HG02970 (cell line): ENCODE measurements at regions not wholly inside any gene's neighbourhood (a gene's known extent, or its start where the extent isn't known, plus 50 kb on each side); places are given as distances from the start of the nearest gene placed in this dataset.
"Not testable (repeated sequence)": the region's sequence is repeated elsewhere in the genome, so short reads cannot be mapped to it uniquely, and the experiment has no call there.

Experiments used
- ATAC-seq: cut with Tn5 transposase; IDR thresholded peaks from one replicate; pipeline ENCODE4 v1.9.1; 2021; ENCODE audit warnings: mild to moderate bottlenecking, moderate library complexity, moderate number of reproducible peaks; ENCODE audit not compliant: unreplicated experiment, low FRiP score

DNA sequence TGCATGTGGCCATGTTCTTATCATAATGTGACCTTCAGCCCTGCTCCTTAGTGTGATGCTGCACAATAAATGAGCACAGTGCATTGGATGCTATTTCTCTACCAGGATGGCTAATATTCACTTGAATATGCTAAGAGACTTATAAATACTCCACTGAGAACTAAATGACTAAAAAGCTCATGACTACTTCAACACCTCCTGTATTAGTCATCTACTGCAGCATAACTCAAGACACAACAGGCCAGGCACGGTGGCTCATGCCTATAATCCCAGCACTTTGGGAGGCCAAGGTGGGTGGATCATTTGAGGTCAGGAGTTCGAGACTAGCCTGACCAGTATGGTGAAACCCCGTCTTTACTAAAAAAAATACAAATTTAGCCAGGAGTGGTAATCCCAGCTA is 213.4 kb downstream of the RND3 start:
- ATAC-seq = no peak

DNA sequence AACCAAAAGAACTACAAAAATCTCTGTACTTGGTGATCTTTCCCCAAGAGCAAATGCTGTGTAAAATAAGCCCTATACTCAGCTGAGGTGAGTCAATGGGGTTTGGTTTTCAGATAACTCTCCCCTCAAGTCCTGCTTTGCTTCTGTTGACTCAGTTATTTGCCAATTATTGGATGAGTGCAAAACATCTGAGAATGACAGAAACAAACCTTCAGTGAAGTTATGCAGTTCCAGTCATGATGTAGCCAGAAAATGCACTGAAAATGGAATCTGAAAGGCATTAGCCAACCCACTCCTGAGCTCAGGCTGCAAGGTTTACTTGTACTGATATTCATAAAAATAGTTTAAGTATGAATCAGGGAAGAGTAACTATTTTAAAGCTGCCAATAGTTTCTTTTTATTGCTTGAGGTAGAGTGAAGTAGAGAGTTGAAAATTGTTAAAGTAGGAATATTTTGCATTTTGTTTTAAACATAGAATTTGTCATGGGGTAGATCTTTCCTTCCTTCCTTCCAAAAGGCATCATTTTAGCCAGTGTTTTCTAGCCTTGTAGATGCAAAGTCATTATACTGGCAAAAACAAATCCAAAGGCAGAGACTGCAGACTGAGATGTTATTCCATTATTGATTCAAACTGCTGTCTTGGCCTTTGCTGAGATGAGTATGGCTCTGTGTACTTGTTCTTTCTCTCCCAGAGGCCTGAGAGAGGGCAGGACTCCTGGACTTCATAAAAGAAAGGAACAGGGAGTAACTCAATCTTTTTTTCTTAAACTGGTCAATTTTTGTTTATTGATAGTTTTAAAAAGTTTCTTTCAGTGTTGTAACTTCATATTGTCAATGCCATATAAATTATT is 215.3 kb downstream of the RND3 start:
- no peak for ATAC-seq

DNA sequence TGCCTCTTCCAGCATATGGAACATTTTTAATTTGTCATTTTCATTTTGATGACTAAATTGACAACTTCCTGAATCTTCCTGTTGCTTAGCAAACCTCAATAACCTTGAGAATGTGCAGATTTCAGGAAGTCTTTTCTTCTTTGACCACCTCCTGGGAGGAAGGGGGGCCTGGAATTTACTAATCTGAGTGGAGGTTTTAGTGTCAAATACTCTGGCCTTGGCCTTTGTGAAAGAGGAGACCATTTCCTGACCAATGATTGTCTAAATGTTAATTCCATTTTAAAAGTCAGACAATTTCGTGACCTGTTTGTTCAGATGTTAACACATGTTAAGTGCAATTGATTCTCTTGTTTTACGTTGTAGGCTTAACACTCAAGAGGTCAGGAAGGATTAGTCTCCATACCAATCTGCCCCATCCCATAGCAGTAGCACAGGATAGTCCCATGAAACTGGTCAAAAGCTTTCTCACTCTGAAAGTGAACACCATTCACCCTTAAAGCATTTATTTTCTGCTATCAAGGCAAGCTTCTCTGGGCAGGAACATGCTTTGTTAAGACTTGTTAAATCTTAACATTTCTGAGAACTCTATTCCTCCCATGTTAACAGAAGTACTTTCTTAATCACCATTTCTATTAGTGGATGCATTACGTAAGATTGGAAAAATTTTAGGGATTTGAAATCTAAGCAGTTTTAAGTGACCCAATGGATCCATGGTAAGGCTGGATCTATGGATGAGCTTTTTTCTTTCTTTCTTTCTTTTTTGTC is 219.6 kb downstream of the RND3 start:
- ATAC-seq = no peak

DNA sequence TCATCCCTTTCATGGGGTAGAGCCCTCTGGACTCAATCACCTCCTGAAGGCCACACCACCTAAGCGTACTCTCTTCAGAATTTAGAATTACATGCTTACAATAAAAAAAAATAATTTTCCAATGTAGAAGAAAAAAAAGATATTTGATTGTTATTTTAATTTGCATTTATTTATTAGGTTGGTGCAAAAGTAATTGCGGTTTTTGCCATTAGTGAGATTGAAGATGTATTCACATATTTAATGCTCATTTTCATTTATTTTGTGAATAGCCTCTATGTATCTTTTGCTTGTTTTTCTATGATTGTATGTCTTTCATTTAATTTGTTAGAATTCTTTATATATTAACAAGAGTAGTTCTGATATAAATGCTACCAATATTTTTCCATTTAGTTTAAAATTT is 220.5 kb downstream of the RND3 start:
- ATAC-seq = no peak

DNA sequence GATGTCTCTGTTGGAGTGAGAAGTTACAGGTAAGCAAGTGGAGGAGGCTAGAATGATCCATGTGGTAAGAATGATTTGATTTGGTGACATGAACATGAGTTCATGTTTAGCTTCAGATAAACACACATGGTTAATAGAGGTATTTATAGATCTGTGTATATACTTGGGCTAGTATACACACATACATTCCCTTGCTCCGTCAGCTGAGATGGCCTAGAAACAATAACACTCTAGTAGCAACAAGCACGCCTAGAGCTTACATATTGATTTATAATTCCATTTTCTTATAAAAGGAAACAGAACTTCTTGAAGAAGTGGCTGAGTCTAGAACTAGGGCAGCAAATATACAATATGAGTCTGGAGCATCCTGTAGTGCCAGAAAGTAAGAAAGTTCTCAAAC is 223.0 kb downstream of the RND3 start:
- no peak for ATAC-seq

DNA sequence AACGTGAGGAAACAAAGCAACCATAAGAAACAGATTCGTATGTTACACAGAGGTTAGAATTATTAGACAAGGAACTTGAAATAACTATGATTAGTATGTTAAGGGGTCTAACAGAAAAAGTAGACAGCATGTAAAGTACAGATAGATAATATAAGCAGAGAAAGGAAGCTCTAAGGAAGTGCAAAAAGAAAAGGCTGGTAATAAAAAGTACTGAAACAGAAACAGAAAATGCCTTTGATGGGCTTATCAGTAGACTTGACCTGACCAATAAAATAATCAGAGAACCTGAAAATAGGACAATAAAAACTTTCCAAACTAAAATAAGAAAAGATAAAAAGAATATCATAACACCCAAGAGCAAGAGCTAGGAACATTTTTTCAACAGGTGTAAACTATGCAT is 225.8 kb downstream of the RND3 start:
- ATAC-seq = no peak

DNA sequence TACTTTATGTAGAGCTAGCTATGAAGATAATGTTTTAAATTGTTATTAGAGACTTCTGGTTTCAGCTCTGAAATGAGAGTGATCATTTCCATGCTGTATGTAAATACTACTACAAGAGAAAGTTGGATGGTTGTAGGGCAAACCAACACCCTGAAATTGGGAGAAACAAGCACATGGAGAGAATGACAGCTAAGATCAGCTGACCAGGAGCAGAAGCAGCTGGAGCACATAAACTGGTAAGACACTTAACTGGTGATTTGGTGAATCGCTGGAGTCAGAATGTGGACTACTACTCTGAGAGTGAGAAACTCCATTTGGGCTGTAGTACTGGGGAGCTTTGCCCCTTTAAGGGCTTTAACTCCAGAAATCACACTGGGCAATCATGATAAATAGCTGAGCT is 226.8 kb downstream of the RND3 start:
- no peak for ATAC-seq

DNA sequence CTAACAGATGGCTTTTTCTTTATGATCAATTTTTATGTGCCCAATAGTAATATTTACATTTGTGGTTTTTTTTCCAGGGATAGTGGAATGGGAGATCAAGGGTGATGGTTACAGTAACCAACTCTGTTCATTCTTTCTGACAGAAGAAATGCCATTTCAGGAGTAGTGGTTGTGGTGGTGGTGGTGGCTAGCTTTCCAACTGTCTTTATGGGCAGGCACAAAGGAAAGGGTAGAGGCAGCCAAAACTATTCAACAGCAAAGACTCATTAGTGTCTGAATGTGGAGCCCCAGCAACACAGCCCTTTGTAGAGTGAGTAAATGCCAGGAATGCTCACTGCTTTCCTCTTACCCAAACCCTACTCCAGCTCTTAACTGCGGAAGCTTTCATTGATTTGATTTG is 227.7 kb downstream of the RND3 start:
- ATAC-seq = no peak

DNA sequence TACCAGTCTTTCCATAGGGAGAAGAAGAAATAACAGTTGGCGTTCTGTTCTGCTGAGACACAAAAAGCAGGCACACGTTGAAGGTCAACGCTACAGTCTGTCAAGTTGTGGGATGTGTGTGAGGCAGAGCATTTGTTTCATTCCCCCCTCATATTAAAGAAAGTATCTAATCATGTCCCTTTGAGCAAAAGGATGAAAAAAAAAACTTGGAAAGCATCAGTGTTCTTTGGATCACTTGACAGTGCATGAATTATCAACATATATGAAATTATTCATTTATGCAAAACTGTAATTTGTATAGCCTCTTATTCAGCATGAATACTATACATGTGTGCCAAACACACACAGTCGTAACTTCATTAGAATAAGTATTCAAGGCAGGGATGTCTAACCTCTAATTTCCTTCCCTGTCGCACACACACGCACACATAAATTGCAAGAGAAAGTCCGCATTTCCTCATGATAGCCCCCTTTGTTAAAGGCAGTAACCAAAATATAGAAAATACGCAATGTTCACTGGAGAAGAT is 228.6 kb downstream of the RND3 start:
- ATAC-seq = no peak

DNA sequence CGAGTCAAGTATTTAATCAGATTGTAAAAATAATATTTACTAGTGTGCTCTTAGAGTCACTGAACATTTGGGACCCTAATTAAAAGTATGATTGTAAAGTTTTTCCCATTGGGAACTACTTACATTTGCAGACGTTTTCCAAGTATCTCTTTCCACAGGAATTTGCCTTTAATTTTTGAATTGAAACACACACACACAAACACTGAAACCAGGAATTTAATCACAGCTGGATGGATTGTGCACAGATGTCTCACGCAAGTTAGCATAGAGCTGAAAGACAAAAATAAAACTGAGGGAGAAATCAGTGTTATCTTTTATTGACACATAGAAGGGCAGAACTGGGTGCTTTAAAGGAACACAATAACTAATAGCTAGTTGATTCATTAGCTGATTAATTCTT is 230.7 kb downstream of the RND3 start:
- no peak for ATAC-seq

DNA sequence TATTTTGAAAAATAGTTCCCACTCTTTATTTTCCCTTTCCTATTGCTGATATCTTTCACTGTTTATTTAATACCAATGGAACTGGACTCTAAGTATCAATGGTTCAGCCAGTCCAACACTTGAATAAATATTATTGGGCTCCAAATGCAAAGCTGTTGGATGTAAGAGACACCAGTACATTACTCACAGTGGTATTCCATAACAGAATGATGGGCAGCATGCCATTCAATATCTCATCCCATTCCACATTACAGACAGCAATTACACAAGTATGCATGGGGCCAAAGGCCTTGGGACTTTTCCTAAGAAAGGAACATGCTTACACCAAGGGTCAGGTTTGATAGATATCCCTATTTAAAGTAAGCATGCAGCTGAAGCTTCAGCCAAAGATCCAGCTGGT is 231.9 kb downstream of the RND3 start:
- ATAC-seq = no peak

DNA sequence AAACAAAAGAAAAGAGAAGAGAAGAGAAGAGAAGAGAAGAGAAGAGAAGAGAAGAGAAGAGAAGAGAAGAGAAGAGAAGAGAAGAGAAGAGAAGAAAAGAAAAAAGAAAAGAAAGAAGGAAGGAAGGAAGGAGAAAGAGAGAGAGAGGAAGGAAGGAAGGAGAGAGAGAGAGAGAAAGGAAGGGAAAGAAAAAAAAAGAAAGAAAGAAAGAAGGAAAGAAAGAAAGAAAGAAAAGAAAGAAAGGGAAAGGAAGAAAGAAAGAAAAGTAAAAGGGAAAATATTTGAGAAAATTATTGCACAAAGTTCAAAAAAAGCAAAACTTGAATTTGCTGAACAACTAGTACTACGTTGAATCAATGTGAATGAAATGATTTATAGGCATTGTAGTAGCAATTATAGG is 237.7 kb downstream of the RND3 start:
- not testable (repeated sequence) for ATAC-seq

DNA sequence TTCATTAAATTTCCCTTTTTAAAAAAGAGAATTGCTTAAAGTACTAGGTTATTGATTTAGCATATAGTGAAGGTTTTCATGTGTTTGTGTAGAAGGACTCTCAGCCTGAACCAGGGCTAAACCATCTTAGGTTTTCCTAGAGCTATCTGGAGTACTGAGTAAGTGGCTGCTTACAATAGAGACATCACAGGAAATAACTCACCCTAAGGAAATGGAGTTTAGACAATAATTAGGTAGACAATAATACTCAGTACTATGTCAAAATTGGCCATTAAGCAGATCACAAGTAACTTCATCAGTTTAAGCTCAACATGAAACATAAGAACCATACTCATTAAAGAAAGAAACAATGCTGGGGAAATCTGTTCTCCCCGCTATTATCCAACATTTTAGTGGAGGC is 240.0 kb downstream of the RND3 start:
- no peak for ATAC-seq

DNA sequence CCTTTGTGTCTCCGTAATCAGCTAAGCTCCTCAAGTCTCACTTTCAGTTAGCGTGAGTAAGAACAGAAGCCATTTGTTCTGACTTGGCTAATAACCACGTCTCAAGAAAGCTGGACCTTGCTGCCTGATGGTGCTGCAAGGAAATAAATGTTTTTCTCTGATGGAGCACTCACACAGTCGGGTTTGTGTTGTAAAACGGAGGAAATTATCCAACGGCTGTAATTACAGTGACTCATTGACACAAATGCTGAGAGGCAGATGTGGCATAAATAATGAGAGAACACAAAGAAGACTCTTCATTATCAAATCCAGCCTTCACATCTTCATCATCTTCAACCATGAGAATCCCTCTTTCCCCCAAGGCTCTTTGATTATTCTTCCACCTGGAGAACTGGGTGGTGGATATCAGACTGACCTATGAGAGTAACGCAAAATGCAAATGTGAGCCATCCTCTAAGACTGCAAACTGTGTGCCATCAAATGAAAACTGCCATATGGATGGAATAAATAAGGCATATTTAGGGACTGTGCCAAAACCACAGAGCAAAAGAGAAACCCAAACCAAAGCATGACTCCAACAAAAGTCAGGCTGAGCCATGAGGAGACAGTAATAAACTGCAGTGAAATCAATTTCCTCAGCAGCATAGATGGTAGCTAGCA is 252.6 kb downstream of the RND3 start:
- ATAC-seq = no peak

DNA sequence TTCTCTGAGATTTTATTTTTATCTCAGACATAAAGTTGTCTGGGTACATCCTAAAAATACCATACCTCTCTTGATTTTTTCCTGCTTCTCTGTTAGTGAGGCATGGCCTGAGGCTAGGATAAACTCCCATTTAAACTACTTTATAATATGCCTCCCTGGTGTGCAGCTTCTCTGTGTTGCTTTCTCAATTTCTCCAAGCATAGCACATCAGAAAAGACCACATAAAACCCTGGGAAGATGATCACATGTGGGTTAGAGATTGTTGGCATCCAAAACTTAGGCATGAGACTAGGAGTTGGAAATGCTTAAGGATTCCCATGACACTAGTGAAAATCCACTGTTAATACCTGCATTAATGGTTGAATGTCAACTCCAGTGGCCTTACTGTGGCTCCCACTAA is 254.6 kb downstream of the RND3 start:
- no peak for ATAC-seq

DNA sequence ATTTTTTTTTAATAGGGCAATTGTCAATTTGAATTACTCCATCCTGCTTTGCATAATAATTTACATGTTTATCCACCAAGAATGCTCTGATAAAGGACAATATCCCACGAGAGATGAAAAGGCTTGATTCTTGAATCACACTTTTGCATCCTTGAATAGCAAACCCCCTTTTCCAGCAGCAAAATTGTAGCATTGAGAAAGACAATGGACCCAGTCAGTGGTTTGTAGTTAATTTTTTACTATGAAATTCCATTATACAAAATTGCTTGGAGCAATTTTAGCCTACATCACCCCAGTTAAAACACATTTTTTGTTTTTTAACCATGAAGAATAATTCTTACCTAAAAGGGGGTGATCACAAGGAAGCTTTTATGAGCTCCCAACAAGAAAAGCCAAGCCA is 255.1 kb downstream of the RND3 start:
- no peak for ATAC-seq

DNA sequence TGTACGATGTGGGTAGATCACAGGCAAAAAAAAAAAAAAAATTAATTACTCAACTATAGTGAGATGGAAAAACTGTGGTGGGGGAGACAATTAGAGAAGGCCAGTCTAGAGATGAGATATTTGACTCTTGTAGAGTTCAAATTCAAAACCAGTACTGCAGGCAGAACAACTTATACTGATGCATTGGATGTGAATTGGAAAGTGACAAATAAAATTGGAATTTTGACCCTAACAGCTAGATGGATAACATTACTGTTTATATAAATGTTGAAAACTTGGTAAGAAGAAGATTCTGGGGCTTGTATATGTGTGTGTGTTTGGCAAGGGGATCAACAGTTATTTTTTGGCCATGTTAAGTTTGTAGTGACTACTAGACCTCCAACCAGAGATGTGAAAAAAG is 256.9 kb downstream of the RND3 start:
- ATAC-seq = no peak

DNA sequence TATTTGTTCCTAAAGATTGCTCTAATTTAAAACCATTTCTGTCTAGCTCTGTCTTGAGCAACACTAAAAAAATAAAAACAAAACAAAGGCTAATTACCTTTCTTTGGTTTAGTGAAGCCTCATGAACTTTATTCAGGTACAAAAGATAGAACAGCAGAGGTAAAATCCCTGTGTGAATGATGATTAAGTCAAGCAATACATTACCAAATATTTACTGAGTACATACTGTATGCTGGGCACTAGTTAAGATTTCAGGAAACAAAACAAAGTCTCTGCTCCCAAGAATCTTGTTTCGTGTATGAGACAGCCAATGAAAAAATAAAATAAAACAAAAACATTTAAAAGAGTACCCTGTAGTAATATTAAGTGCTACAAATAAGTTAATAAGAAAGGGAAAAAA is 257.5 kb downstream of the RND3 start:
- ATAC-seq = no peak

DNA sequence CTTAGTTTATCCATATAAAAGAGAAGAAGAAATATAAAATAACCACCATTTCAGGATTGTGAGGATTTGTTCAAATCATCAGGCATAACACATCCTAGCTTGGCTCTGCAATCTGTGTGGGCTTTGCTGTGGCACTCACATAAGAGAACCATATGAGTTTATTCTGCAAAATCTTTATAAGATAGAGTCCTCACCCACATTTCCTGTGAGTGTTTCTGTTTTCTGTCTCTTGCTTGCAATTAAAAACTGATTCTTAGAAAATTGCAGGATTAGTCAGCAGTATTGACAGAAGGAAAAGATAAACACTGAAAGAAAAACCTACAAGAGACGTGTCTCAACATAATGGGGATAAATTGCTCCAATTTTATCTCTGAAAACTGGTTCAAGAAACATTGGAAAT is 258.5 kb downstream of the RND3 start:
- ATAC-seq = no peak

DNA sequence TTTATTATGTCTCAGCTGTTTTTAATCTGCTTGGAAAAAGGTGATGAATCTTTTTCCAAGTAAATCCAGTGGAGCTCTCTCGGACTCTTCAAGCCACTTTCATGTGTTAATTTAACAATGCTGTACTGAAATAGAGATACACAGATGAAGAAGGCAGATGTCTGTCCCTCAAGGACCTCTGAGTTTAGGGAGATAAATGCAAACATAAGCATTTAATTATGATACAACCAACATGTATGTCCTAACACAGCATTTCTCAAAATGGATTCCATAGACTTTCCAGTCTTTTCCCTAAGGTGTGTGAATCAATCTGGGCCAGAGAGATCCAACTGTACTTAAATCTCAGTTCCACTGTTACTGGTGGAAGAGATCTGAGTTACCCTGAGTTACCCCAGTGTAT is 262.4 kb downstream of the RND3 start:
- ATAC-seq = no peak

DNA sequence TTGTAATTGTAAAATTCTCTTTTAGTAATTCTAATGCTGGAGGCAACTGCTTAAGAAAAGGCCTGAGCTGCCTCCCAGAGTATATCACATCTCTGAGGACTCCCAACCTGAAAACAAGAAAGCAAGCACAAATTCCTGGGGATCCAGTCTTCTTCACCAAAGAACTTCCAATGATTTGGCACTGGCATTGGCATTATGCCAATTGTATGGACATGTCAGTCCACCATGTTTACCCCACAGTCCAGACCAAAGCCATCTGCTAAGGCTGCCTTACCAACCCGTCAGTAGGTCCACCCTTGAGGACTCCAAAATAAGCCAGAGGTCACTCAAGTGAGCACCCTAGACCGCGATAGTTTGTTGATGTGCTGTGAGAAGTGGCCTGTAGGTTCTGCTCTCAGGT is 263.1 kb downstream of the RND3 start:
- ATAC-seq = no peak
